ENCODE measurements at regions not wholly inside any gene's neighbourhood (a gene's known extent, or its start where the extent isn't known, plus 50 kb on each side); places are given as distances from the start of the nearest gene placed in this dataset.

DNA sequence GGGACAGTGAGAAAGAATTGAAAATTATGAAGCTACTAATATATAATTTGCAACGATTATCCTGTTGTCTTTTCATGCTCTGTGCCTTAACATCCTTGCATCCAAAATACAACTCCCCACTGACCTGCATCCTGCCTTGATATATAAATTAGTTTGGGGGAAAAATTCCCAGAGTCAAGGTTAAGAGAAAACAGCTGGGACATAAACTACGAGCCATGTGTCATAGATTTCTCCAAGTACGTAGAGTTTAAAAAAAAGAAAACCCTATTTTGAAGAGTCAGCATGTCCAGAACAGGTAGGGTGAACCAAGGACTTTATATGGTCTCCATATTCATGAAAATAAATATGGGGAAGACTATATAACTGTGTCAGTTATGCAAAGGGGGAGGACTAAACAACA lies 123.8 kb upstream of the MARCKS start:
- TF ChIP-seq, protein P1, sequence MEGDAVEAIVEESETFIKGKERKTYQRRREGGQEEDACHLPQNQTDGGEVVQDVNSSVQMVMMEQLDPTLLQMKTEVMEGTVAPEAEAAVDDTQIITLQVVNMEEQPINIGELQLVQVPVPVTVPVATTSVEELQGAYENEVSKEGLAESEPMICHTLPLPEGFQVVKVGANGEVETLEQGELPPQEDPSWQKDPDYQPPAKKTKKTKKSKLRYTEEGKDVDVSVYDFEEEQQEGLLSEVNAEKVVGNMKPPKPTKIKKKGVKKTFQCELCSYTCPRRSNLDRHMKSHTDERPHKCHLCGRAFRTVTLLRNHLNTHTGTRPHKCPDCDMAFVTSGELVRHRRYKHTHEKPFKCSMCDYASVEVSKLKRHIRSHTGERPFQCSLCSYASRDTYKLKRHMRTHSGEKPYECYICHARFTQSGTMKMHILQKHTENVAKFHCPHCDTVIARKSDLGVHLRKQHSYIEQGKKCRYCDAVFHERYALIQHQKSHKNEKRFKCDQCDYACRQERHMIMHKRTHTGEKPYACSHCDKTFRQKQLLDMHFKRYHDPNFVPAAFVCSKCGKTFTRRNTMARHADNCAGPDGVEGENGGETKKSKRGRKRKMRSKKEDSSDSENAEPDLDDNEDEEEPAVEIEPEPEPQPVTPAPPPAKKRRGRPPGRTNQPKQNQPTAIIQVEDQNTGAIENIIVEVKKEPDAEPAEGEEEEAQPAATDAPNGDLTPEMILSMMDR (IDR thresholded peaks at IDR 0.05): no peak
- TF ChIP-seq POLR2A (IDR thresholded peaks at IDR 0.05): no peak
- TF ChIP-seq POLR2AphosphoS5 (IDR thresholded peaks at IDR 0.05): no peak
